ENCODE measurements at regions not wholly inside any gene's neighbourhood (a gene's known extent, or its start where the extent isn't known, plus 50 kb on each side); places are given as distances from the start of the nearest gene placed in this dataset.
A peak's percentile ranks its signal among the peaks of the same experiment; 100 is the strongest.

- H4K20me1 ChIP-seq (ENCODE audit: insufficient read depth) = no peaks in the 10 kb centered on the region
- H2AFZ ChIP-seq (ENCODE audit: low read depth, low read length) = no peak overlapping the region
- H3K9ac ChIP-seq (ENCODE audit: low read length) = no peak overlapping the region
- no peak for TF ChIP-seq CTCF (IDR thresholded peaks at IDR 0.05; ENCODE audit: poor library complexity, severe bottlenecking)
- H3K36me3 ChIP-seq (ENCODE audit: insufficient read depth, low read length) = no peaks in the 10 kb centered on the region
- H3K27me3 ChIP-seq (ENCODE audit: insufficient read depth, low read depth, low read length) = no peaks in the 10 kb centered on the region
- H3K4me3 ChIP-seq (ENCODE audit: low read length) = no peak overlapping the region
- H3K79me2 ChIP-seq (replicated peaks; ENCODE audit: insufficient read depth, low read length) = no peaks in the 10 kb centered on the region
- no peaks in the 10 kb centered on the region for H3K9me2 ChIP-seq (ENCODE audit: insufficient read depth, low read length)
- no peaks in the 10 kb centered on the region for H3K9me3 ChIP-seq (ENCODE audit: low read length)
- no peaks in the 10 kb centered on the region for H3F3A ChIP-seq (ENCODE audit: insufficient read depth, low read length, poor library complexity, severe bottlenecking)
- H3K4me2 ChIP-seq (ENCODE audit: low read length) = no peak overlapping the region
- H3K27ac ChIP-seq (ENCODE audit: low read length) = no peak overlapping the region
Measured at GRCh38 chr5:167514461-167514860, 777.0 kb upstream of the WWC1 start.

DNA sequence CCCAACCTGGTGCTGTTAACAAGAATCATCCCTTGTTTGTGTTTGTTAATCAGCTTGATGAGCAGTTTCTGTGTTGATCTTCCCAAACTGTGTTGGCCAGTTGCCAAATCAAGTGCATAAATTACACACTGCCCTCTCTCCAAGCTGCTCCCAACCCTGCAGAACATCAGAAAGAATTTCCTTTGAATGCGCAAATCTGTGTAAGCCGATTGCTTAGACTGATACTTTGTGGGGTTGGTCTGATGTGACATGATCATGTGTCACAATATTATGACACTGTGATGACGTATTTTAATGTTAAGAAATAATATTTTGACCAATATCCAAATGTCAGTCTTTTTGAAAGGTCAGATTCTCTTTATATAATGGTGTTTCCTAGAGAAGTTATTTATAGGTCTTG is 766.4 kb upstream of the WWC1 start:
- Histone ChIP-seq H3K4me2 (ENCODE audit: low read length) (no peak overlapping the region), H3K9ac (ENCODE audit: low read length) (no peak overlapping the region), H3K36me3 (ENCODE audit: insufficient read depth, low read length) (no peaks in the 10 kb centered on the region), H3K27ac (ENCODE audit: low read length) (no peak overlapping the region), H3K9me3 (ENCODE audit: low read length) (peaks cover 5% of the 10 kb centered on the region), H3K27me3 (ENCODE audit: insufficient read depth, low read depth, low read length) (no peaks in the 10 kb centered on the region), H3K79me2 (replicated peaks; ENCODE audit: insufficient read depth, low read length) (no peaks in the 10 kb centered on the region), H3F3A (ENCODE audit: insufficient read depth, low read length, poor library complexity, severe bottlenecking) (no peaks in the 10 kb centered on the region), H3K9me2 (ENCODE audit: insufficient read depth, low read length) (no peaks in the 10 kb centered on the region), H3K4me3 (ENCODE audit: low read length) (no peak overlapping the region), H2AFZ (ENCODE audit: low read depth, low read length) (no peak overlapping the region), H4K20me1 (ENCODE audit: insufficient read depth) (no peaks in the 10 kb centered on the region)
- peak; percentile 60 for TF ChIP-seq EP300 (conservative IDR thresholded peaks at IDR 0.05; ENCODE audit: poor library complexity, severe bottlenecking)
- peak; percentile 58 for TF ChIP-seq POLR2AphosphoS5 (IDR thresholded peaks at IDR 0.05)
- no peak for TF ChIP-seq MXI1 (conservative IDR thresholded peaks at IDR 0.05; ENCODE audit: poor library complexity, severe bottlenecking)
- no peak for TF ChIP-seq CTCF (IDR thresholded peaks at IDR 0.05; ENCODE audit: poor library complexity, severe bottlenecking)
- TF ChIP-seq SMC3 (conservative IDR thresholded peaks at IDR 0.05; ENCODE audit: poor library complexity) = no peak

- Histone ChIP-seq H3K79me2 (replicated peaks; ENCODE audit: insufficient read depth, low read length) (no peaks in the 10 kb centered on the region), H3K4me2 (ENCODE audit: low read length) (no peak overlapping the region), H3K9ac (ENCODE audit: low read length) (no peak overlapping the region), H2AFZ (ENCODE audit: low read depth, low read length) (no peak overlapping the region), H3K27me3 (ENCODE audit: insufficient read depth, low read depth, low read length) (no peaks in the 10 kb centered on the region), H3K36me3 (ENCODE audit: insufficient read depth, low read length) (no peaks in the 10 kb centered on the region), H3K27ac (ENCODE audit: low read length) (no peak overlapping the region), H3K4me3 (ENCODE audit: low read length) (no peak overlapping the region), H3K9me2 (ENCODE audit: insufficient read depth, low read length) (no peaks in the 10 kb centered on the region), H4K20me1 (ENCODE audit: insufficient read depth) (no peaks in the 10 kb centered on the region), H3F3A (ENCODE audit: insufficient read depth, low read length, poor library complexity, severe bottlenecking) (no peaks in the 10 kb centered on the region), H3K9me3 (ENCODE audit: low read length) (no peaks in the 10 kb centered on the region)
- no peak for TF ChIP-seq EZH2 (IDR thresholded peaks at IDR 0.05; ENCODE audit: borderline replicate concordance, insufficient read depth, low read length, poor library complexity, severe bottlenecking)
Measured at GRCh38 chr5:167528651-167529050, 762.8 kb upstream of the WWC1 start.
